ENCODE measurements at regions not wholly inside any gene's neighbourhood (a gene's known extent, or its start where the extent isn't known, plus 50 kb on each side); places are given as distances from the start of the nearest gene placed in this dataset.

DNA sequence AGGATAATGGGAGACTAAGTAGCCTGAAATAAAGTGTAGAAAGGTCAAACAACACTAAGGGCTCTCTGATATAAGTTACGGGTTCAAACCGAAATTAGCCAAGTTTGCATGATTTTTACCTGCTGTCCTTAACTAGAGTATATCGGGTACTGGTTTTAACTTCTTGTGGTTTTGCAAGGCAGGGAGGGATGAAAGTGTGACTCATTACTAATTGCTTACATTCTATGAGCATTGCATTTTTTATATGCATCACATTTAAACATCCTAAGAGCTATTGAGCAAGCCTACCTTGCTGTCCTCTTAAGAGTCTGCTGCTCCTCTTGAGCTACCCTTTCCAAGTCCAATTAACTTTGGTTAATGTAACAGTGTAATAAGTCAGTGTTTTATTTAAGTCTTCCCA is 415.4 kb downstream of the SLITRK5 start:
- TF ChIP-seq POLR2A (IDR thresholded peaks at IDR 0.05; ENCODE audit: low read length) (no peak), GATA1 (IDR thresholded peaks at IDR 0.05; ENCODE audit: low read depth, low read length) (no peak)

Data from erythroblast (primary cell).